Chondrocyte (in vitro differentiated cells): ENCODE measurements at regions not wholly inside any gene's neighbourhood (a gene's known extent, or its start where the extent isn't known, plus 50 kb on each side); places are given as distances from the start of the nearest gene placed in this dataset.
A peak's percentile ranks its signal among the peaks of the same experiment; 100 is the strongest.

Experiments
- DNase-seq: peaks from one replicate; pipeline ENCODE4 v3.0.0; 2021; ENCODE audit warnings: mixed read lengths, low spot score
- H3K27ac Mint-ChIP-seq: one replicate; pipeline ENCODE4 v1.8.0; 2021; ENCODE audit warnings: mild to moderate bottlenecking, moderate library complexity, mixed read lengths; ENCODE audit not compliant: unreplicated experiment
- H3K27me3 Mint-ChIP-seq: 2 replicates; pipeline ENCODE4 v1.8.0; 2021; ENCODE audit warnings: low read depth, mixed read lengths
- H3K36me3 Mint-ChIP-seq: 2 replicates; pipeline ENCODE4 v1.8.0; 2021; ENCODE audit warnings: low read depth, mixed read lengths
- H3K4me1 Mint-ChIP-seq: 2 replicates; pipeline ENCODE4 v1.8.0; 2021; ENCODE audit warnings: low read depth, mild to moderate bottlenecking, mixed read lengths
- H3K4me3 Mint-ChIP-seq: one replicate; pipeline ENCODE4 v1.8.0; 2021; ENCODE audit warnings: mild to moderate bottlenecking, moderate library complexity, mixed read lengths; ENCODE audit not compliant: unreplicated experiment
- H3K9me3 Mint-ChIP-seq: 2 replicates; pipeline ENCODE4 v1.8.0; 2021; ENCODE audit warnings: low read depth, mixed read lengths
- CTCF ChIP-seq: fragments of 200-600 bp; sonication (generic); IDR thresholded peaks from 2 replicates; pipeline ENCODE4 v1.5.0; 2021; ENCODE audit warnings: antibody characterized with exemption, mild to moderate bottlenecking, moderate library complexity

GRCh38 chr13:54184576-54184975 lies 1156.0 kb downstream of the OLFM4 start:
- H3K4me3 Mint-ChIP-seq, result no peak overlapping the region
- DNase-seq, result no peak
- H3K4me1 Mint-ChIP-seq, result no peaks in the 10 kb centered on the region
- no peaks in the 10 kb centered on the region for H3K36me3 Mint-ChIP-seq
- TF ChIP-seq CTCF, result no peak
- peaks cover 5% of the 10 kb centered on the region for H3K27me3 Mint-ChIP-seq
- no peaks in the 10 kb centered on the region for H3K9me3 Mint-ChIP-seq
- no peak overlapping the region for H3K27ac Mint-ChIP-seq

DNA sequence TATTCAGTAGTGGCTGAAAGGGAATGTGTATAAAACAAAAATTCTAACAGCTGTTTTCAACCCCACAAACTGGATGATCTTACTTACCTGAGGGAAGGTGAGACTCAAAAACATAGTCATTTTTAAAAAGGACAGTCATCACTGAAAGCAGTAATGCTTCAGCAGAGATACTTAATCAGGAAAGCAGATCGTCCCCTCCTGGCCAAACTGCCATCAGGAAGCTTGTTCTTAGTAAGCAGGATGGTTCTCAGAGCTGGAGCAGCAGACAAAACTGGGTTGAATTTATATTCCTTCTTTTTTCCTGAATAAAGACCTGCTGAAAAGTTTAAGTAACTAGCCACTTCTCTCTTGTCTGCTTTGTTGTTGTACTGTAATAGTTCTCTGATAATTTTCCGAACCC lies 1156.5 kb downstream of the OLFM4 start:
- H3K9me3 Mint-ChIP-seq, result no peaks in the 10 kb centered on the region
- no peaks in the 10 kb centered on the region for H3K36me3 Mint-ChIP-seq
- peaks cover 2% of the 10 kb centered on the region for H3K27me3 Mint-ChIP-seq
- H3K27ac Mint-ChIP-seq, result no peak overlapping the region
- TF ChIP-seq CTCF, result no peak
- H3K4me1 Mint-ChIP-seq, result no peaks in the 10 kb centered on the region
- no peak for DNase-seq
- H3K4me3 Mint-ChIP-seq, result no peak overlapping the region

- TF ChIP-seq CTCF, result peak; percentile 59
- Mint-ChIP-seq H3K27me3 (peaks cover 2% of the 10 kb centered on the region), H3K9me3 (no peaks in the 10 kb centered on the region), H3K36me3 (no peaks in the 10 kb centered on the region), H3K4me1 (no peaks in the 10 kb centered on the region), H3K27ac (no peak overlapping the region), H3K4me3 (no peak overlapping the region)
- no peak for DNase-seq
Observed at GRCh38 chr13:54185785-54186184, 1157.2 kb downstream of the OLFM4 start.

GRCh38 chr13:54187461-54187860 lies 1158.8 kb downstream of the OLFM4 start:
- no peak for DNase-seq
- no peak for TF ChIP-seq CTCF
- Mint-ChIP-seq H3K27me3 (peaks cover 5% of the 10 kb centered on the region), H3K4me1 (no peaks in the 10 kb centered on the region), H3K36me3 (no peaks in the 10 kb centered on the region), H3K4me3 (no peak overlapping the region), H3K27ac (no peak overlapping the region), H3K9me3 (no peaks in the 10 kb centered on the region)

DNA sequence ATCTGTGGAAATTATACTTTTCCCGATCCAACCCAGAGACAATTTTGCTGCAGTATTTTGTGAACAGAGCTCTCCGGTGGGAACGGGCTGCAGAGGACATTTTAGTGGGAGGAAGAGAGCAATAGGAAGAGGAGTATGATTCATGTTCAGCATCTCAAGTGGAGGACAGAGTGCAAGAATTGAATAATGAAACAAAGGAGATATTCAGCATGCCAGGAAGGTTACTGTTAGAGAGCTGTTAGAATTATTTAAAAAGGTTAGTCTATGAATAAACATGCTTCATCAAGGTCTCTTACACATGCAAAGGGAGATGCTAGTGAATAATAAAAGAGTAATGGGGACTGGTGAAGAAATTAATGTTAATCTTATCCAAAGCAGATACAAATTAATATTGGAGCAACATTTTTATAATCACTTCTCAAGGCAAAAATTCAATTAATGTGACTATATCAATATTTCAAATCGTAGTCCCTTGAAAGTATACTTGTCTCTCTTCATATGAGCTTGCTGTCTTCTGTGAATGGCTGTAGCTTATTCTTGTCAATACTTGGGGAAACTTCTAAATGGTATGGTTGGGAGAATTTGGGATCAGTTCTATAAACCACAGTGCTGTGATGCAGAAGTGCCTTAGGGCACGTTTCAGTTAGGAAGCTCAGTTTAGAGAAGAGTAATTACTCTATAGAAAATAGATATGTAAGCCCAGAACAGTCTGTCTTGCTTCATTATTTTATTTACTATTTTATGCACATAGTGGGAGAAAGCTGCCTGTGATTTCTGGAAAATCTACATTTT lies 1165.8 kb downstream of the OLFM4 start:
- Mint-ChIP-seq H3K9me3 (no peaks in the 10 kb centered on the region), H3K27me3 (peaks cover 3% of the 10 kb centered on the region), H3K27ac (no peak overlapping the region), H3K4me3 (no peak overlapping the region), H3K4me1 (no peaks in the 10 kb centered on the region), H3K36me3 (no peaks in the 10 kb centered on the region)
- DNase-seq, result no peak
- TF ChIP-seq CTCF, result no peak
